Stimulated activated CD4-positive, alpha-beta T cell treated with anti-CD3 and anti-CD28 coated beads, Interleukin-4, amount 100 ng/mL, for 48 hours (primary cell): ENCODE measurements at regions not wholly inside any gene's neighbourhood (a gene's known extent, or its start where the extent isn't known, plus 50 kb on each side); places are given as distances from the start of the nearest gene placed in this dataset.
"Not testable (repeated sequence)": the region's sequence is repeated elsewhere in the genome, so short reads cannot be mapped to it uniquely, and the experiment has no call there.

Experiments used
- DNase-seq, 2 donors: peaks; one replicate each; pipeline ENCODE4 v3.0.0-alpha.2; 2020; ENCODE audit warnings: low read depth in 2 of 2

- DNase-seq, result no peak
These were observed 600.1 kb upstream of the ZNF804A start for GRCh38 chr2:183998041-183998796.

GRCh38 chr2:183998797-183999190 lies 599.5 kb upstream of the ZNF804A start:
- no peak for DNase-seq

- no peak for DNase-seq
These were observed 593.9 kb upstream of the ZNF804A start for GRCh38 chr2:184004289-184004947.

DNA sequence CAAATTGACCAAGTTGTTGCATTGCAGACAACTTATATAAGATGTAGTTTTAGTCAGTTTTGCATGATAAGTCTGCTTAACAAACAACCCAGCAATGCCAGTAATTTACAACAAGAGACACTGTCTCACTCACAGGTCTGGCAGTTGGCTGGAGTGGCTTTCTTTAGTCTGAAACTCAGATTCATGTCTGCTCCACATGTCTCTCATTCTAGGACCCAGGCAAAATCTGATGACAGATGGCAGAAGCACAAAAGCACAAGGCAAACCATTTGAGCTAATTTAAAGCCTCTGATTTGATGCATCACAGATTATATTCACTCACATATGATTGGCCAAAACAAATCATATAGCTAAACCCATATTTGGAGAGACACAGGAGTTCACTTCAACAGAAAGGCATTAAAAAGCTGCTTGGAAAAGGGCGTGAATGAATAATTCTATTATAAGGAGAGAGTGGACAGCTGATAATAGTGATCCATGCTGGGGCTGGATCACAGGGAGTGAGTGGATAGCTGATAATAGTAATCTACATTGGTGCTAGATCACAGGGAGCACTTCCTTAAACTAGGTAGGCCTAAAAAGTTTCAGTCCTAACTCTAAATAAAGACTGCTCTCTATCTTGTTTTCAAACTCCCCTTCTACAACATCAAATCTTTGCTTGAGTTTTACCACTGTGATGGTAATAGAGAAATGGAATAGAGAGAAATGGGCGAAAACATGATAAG lies 593.2 kb upstream of the ZNF804A start:
- no peak for DNase-seq

DNA sequence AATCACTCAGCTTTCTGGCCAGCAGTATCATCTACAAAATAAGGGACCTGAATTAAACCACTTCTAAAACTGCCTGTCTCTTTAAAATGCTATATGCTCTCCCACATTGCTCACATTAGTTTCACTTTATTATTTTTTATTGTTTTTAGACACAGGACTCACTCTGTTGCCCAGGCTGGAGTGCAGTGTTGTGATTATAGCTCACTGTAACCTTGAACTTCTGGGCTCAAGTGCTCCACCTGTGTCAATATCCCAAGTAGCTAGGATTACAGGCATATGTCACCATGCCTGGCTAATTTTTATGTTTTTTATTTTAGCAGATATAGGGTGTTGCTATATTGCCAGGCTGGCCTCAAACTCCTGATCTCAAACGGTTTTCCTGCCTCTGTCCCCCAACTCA lies 591.3 kb upstream of the ZNF804A start:
- DNase-seq, result no peak

DNA sequence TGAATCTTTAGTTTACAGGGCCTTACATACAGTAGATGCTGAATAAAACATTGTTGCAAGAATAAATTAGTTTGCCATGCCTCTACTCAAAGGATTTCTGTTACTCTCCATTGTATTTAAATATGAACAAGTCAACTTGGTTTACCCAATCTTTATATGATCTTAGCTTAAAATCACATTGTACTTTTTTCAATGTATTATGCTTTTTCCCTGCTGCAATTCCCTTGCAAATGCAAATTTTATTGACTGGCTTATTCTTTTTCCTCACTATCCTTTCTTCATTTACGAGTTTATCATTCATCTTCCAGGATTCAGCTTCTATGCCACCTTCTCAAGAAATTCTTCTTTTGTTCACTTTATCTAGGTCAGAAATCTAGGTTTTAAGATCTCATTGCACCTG lies 571.4 kb upstream of the ZNF804A start:
- no peak for DNase-seq

DNA sequence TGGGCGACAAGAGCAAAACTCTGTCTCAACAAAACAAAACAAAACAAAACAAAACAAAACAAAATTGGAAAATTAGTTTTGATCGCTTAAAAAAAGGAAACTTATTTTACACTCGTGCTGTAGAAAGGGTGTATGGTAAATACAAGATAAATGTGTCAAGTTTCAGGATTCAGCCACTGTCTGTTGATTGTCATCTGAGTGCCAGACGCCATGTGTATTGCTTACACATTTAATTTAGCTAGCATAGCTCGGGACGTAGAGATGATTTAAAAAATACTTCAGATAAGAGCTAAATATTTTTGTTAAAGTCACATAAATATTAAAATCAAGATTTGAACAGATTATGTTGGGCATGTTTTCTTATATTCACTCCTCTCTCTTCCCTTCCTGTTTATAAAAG lies 568.1 kb upstream of the ZNF804A start:
- no peak for DNase-seq

DNA sequence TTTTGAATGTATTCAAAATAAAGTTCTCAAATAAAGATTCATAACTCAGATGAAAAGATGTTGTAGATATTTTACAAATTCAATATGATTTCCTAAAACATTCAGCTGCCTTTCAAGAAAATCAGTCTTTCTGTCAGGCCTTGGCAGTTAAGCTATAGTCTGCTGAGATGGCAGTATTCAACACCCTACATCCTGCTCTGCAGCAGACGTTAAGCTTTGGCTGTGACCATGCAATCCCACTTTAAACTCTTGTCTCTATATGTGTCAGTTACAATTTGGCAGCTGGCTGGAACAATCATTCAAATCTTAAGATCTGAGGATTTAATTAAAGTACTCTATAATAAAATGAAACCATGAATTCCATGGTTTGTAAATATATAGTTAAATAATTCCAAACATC lies 567.3 kb upstream of the ZNF804A start:
- no peak for DNase-seq

DNA sequence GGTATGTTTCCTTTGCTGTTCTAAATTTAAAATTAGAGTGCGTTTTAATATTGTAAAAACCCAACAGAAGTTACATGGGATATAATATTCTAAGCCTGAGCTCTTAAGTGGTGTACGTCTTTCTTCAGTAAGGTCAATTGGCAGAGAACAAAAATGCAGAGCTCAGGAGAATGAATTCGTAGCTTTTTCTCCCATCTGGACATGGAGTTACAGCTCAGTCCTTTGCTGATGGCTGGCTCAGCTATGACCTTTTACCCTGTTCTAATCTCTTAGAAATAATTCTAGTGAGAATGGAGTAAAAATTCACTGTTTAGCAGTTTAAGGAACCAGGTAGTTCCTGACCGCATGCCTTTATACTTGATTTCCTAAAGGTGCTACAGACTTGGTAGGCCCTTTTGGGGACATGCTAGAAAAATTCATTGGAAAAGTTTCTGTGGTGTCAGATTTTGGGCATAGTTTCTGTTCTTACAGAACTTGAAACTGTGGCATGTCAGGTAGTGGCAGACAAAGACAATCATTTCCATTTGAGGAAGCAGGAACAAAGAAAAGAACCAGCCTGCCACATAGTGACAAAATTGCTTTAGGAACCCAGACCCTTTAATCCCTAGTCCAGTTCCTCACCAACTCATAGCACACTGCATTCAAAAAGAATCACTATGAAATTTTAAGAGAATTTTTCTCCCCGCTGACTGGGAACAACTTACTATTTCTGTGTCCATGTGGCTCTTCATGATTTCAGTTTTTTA lies 566.8 kb upstream of the ZNF804A start:
- DNase-seq, result no peak

- DNase-seq, result no peak
These were observed 565.3 kb upstream of the ZNF804A start for GRCh38 chr2:184032983-184033382.

GRCh38 chr2:184037273-184037672 lies 561.1 kb upstream of the ZNF804A start:
- DNase-seq, result no peak

- no peak for DNase-seq
These were observed 558.8 kb upstream of the ZNF804A start for GRCh38 chr2:184039493-184039892.

DNA sequence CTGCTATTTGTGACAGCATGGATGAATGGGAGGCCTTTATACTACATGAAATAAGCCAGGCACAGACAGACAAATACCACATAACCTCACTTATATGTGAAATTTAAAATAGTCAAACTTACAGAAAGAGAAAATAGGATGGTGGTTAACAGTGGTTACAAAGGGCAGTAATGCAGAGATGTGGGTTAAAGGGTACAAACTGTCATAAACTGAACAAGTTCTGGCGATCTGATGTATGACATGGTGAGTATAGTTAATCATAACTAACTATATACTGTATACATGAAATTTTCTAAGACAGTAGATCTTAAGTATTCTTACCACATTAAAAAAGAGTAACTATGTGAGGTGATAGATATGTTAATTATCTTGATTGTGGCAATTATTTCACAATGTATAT lies 558.1 kb upstream of the ZNF804A start:
- no peak for DNase-seq

- DNase-seq, result no peak
These were observed 557.3 kb upstream of the ZNF804A start for GRCh38 chr2:184041077-184041476.

DNA sequence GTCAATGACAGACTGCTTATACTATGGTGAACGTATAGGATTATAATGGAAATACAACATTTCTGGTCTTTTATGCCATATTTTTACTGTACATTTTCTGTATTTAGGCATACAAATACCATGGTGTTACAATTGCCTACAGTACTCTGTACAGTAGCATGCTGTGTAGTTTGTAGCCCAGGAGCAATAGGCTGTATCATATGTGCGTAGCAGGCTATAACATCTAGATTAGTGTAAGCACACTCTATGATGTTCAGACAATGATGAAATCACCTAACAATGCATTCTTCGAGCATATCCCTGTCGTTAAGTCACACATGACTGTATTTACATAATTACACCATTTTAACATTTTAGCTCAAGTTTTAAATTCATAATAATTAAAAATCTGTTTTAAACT lies 556.6 kb upstream of the ZNF804A start:
- DNase-seq, result no peak

- DNase-seq, result no peak
These were observed 550.8 kb upstream of the ZNF804A start for GRCh38 chr2:184047536-184047935.

GRCh38 chr2:184049566-184049965 lies 548.8 kb upstream of the ZNF804A start:
- no peak for DNase-seq

- DNase-seq, result no peak
These were observed 545.0 kb upstream of the ZNF804A start for GRCh38 chr2:184053326-184053725.

DNA sequence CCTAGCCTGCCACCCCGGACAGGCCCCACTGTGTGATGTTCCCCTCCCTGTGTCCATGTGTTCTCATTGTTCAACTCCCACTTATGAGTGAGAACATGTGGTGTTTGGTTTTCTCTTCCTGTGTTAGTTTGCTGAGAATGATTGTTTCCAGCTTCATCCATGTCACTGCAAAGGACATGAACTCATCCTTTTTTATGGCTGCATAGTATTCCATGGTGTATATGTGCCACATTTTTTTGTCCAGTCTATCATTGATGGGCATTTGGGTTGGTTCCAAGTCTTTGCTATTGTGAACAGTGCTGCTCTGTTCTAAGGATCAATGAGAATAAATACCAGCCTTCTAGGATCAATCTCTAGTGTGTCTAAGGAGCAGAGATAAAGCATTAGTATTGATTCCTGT lies 543.9 kb upstream of the ZNF804A start:
- DNase-seq, result not testable (repeated sequence)

GRCh38 chr2:184057910-184058309 lies 540.4 kb upstream of the ZNF804A start:
- DNase-seq, result no peak

DNA sequence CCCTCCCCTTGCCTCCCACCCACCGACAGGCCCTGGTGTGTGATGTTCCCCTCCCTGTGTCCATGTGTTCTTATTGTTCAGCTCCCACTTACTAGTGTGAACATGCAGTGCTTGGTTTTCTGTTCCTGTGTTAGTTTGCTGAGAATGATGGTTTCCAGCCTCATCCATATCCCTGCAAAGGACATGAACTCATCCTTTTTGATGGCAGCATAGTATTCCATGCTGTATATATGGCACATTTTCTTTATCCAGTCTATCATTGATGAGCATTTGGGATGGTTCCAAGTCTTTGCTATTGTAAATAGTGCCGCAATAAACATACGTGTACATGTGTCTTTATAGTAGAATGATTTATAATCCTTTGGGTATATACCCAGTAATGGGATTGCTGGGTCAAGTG lies 538.1 kb upstream of the ZNF804A start:
- not testable (repeated sequence) for DNase-seq

DNA sequence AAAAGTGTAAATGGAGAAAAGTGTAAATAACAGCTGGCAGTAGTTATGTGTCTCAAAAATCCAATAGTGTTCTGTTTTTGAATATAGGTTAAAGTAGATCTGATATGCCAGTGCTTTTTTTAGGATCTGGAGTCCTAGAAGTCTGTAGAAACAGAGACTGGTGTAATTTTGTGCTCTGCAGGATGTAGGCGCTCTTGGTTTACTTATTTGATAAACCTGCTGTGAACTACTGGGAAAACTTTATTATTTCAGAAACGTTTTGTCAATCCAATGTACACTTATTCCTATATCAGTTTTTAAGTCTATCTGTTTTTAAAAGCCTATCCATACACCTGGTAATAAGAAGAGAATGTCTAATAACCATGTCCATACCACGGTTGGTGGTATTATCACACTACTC lies 530.8 kb upstream of the ZNF804A start:
- no peak for DNase-seq
